ENCODE measurements at regions not wholly inside any gene's neighbourhood (a gene's known extent, or its start where the extent isn't known, plus 50 kb on each side); places are given as distances from the start of the nearest gene placed in this dataset.

- TF ChIP-seq, protein P1, sequence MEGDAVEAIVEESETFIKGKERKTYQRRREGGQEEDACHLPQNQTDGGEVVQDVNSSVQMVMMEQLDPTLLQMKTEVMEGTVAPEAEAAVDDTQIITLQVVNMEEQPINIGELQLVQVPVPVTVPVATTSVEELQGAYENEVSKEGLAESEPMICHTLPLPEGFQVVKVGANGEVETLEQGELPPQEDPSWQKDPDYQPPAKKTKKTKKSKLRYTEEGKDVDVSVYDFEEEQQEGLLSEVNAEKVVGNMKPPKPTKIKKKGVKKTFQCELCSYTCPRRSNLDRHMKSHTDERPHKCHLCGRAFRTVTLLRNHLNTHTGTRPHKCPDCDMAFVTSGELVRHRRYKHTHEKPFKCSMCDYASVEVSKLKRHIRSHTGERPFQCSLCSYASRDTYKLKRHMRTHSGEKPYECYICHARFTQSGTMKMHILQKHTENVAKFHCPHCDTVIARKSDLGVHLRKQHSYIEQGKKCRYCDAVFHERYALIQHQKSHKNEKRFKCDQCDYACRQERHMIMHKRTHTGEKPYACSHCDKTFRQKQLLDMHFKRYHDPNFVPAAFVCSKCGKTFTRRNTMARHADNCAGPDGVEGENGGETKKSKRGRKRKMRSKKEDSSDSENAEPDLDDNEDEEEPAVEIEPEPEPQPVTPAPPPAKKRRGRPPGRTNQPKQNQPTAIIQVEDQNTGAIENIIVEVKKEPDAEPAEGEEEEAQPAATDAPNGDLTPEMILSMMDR (IDR thresholded peaks at IDR 0.05; ENCODE audit: insufficient read depth, low read depth, low read length), result no peak
- no peak overlapping the region for H3K4me3 ChIP-seq (ENCODE audit: low read depth, low read length)
- no peak for DNase-seq (ENCODE audit: low read depth)
Observed at GRCh38 chr7:42403831-42404230, 166.8 kb upstream of the GLI3 start.

DNA sequence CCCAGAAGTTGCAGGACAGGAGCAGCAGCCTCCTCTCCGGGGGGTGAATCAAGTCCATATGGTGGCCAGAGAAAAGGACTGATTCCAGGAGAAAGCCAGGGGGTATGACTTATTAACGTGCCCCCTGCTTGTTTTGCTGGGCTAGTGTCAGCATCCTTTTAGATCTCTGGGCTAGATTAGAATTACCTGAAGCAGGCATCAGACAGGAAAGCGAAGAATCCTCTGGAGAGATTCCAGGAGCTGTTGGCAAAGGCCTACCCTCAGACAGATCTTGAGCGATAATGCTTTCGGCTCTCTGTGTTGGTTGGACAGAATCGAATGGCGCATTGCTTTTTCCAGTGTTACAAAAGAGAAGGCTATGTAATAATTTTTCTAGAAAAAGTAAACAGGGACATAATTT, 164.0 kb upstream of the GLI3 start:
- no peak overlapping the region for H3K4me3 ChIP-seq (ENCODE audit: low read depth, low read length)
- TF ChIP-seq, protein P1 (IDR thresholded peaks at IDR 0.05; ENCODE audit: insufficient read depth, low read depth, low read length), result no peak
- no peak for DNase-seq (ENCODE audit: low read depth)

DNA sequence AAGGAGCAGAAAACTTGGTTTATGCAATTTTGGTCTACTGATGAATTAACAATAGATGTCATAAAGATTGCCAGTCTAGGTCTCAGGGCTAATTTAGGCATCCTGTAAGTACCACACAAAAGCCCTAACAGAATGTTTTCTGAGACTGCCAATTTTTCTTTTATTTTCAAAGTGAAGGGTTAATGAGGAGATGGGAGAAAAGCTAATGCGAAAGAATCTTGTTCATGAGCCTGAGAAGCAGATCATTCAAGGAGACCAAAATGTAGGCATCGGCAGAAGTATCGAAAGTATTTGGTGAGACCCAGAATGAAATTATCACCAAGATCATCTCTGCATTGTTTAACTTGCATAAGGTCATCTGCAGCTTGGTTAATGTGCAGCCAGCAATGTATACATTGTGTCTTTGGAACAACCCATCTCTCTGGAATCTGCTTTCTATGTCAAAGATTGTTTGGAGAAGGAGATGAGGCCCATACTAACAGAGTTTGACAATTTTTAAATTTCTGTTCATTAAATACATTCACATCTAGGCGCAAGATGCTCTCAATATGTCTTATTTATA, 163.3 kb upstream of the GLI3 start:
- TF ChIP-seq, protein P1 (IDR thresholded peaks at IDR 0.05; ENCODE audit: insufficient read depth, low read depth, low read length), result no peak
- DNase-seq (ENCODE audit: low read depth), result no peak
- no peak overlapping the region for H3K4me3 ChIP-seq (ENCODE audit: low read depth, low read length)

- no peak overlapping the region for H3K4me3 ChIP-seq (ENCODE audit: low read depth, low read length)
- no peak for DNase-seq (ENCODE audit: low read depth)
- TF ChIP-seq, protein P1 (IDR thresholded peaks at IDR 0.05; ENCODE audit: insufficient read depth, low read depth, low read length), result no peak
Observed at GRCh38 chr7:42395607-42396006, 158.6 kb upstream of the GLI3 start.

- DNase-seq (ENCODE audit: low read depth), result peak; percentile 7
- TF ChIP-seq, protein P1 (IDR thresholded peaks at IDR 0.05; ENCODE audit: insufficient read depth, low read depth, low read length), result no peak
- H3K4me3 ChIP-seq (ENCODE audit: low read depth, low read length), result no peak overlapping the region
Observed at GRCh38 chr7:42392826-42393225, 155.8 kb upstream of the GLI3 start.

DNA sequence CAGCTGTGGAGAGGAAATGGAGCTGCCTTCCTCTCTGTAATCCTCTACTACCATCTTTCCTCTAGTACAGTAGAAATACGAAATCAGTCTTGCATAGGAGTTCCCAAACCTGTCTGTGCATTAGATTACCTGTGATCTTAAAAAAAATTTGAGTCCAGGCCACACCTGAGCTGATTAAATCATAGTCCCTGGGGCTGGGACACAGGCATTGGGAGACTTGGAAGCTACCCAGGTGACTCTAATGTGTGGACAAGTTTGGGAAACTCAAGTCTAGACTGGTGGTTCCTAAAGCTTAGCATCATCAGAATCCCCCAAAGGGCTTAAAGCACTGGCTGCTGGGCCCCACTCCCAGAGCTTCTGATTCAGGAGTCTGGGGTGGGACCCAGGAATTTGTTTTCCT, 152.7 kb upstream of the GLI3 start:
- TF ChIP-seq, protein P1 (IDR thresholded peaks at IDR 0.05; ENCODE audit: insufficient read depth, low read depth, low read length), result no peak
- no peak overlapping the region for H3K4me3 ChIP-seq (ENCODE audit: low read depth, low read length)
- no peak for DNase-seq (ENCODE audit: low read depth)

DNA sequence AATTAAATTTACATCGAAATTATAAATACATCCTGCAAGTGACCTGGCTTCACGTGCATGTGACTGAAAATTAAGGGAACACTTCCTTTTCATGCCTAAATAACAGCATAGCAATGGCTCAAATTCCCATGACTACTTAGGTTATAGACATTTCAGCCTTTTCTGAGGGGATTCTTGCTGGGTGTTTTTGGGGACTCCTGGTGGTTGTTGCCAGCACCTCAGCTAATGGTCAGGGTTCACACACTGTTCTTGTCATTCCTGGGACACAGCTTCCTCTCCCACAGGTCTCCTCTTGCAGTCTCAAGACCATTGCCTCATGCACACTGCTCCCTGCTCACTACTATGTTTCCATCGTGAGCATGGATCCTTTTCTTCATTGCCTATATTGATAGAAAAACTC, 148.9 kb upstream of the GLI3 start:
- TF ChIP-seq, protein P1 (IDR thresholded peaks at IDR 0.05; ENCODE audit: insufficient read depth, low read depth, low read length), result peak; percentile 24
- H3K4me3 ChIP-seq (ENCODE audit: low read depth, low read length), result no peak overlapping the region
- DNase-seq (ENCODE audit: low read depth), result no peak

Data from fibroblast of villous mesenchyme (primary cell).